ENCODE measurements at regions not wholly inside any gene's neighbourhood (a gene's known extent, or its start where the extent isn't known, plus 50 kb on each side); places are given as distances from the start of the nearest gene placed in this dataset.

- no peak for DNase-seq
Measured at GRCh38 chr2:14127765-14128164, 504.8 kb upstream of the LRATD1 start.

DNA sequence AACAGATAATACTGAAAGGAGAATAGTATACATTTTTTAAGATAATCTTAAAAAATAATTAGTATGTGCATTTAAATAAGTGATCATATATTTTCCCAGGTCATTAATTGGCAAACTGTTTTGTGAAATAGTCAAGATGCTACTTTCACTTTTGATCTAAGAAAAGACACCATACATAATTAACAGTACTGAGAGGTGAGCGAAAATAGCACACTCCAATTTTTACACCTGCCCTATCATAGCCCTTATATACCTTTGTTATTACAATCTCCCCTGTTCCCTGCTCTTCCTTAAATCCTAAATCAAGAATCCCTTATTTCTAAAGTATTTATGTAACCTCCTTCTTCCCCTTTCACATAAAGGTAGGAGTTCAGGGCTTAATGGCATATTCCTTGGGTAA, 500.1 kb upstream of the LRATD1 start:
- DNase-seq: no peak

- no peak for DNase-seq
Measured at GRCh38 chr2:14134771-14135170, 497.7 kb upstream of the LRATD1 start.

- DNase-seq: no peak
Measured at GRCh38 chr2:14136030-14136429, 496.5 kb upstream of the LRATD1 start.

- no peak for DNase-seq
Measured at GRCh38 chr2:14137643-14138042, 494.9 kb upstream of the LRATD1 start.

DNA sequence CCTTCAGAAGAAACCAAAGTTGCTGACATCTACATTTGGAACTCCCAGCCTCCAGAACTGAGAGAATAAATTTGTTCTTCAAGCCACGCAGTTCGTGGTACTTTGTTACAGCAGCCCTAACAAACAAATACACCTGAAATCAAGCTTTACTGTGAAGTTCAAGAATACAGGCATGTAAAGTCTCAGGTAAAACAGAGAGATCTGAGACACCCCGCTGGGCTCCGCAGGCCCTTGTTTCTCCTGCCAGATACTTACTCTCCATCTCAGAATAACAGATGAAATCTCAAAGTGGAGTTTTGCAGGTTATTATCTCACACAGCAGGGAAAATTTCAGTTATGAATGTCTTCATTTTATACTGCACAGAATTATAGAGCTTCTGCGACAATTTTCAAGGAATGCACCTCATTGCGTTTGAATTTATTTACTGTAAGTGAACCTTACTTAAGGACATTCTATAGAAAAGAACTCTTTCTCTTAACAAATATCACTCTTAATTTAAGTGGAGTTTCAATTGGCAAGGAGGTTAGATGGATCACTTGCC, 492.4 kb upstream of the LRATD1 start:
- DNase-seq: no peak

DNA sequence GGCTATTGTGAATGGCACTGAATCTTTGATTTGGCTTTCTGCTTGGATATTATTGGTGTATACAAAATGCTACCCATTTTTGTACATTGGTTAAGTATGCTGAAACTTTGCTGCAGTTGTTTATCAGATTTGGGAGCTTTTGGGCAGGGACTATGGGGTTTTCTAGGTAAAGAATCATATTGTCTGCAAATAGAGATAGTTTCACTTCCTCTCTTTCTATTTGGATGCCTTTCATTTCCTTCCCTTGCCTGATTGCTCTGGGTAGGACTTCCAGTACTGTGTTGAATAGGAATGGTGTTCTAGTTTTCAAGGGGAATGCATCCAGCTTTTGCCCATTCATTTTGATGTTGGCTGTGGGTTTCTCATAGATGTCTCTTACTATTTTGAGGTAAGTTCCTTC, 489.1 kb upstream of the LRATD1 start:
- DNase-seq: no peak

DNA sequence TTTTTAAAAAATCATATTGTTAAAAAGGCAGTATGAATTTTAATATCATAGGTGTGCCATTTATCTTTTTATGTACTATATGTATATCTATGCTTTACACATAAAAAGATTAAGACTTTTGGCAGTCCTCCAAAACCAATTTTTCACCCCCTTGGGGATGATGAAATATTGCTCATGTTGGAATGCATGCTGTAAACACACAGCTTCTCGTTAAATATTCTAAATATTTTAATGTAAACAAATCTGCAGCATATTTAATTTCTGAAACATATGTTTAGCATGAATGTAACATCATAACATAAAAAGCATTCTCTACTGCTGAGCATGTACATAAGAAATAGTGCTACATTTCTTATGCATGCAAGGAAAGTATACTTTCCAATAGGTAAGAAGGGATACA, 484.3 kb upstream of the LRATD1 start:
- DNase-seq: no peak

DNA sequence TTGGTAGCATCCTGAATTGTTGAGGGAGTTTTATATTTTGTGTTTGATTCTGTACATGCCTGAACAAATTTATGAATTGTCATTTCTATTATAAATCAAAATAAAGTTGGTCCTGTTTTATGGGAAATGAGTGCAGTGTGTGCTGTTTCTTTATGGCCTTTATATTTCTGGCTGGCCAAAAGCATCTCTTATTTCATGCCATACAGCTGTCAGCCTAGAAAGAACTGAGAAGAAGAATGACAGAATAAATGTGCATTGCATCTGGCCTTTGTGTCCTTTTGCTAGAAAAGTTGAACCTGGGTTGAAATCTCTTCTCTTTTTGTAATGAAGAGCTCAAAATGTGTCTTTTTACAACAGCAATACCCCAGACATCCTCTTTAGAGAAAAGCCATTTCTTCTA, 474.7 kb upstream of the LRATD1 start:
- DNase-seq: no peak

DNA sequence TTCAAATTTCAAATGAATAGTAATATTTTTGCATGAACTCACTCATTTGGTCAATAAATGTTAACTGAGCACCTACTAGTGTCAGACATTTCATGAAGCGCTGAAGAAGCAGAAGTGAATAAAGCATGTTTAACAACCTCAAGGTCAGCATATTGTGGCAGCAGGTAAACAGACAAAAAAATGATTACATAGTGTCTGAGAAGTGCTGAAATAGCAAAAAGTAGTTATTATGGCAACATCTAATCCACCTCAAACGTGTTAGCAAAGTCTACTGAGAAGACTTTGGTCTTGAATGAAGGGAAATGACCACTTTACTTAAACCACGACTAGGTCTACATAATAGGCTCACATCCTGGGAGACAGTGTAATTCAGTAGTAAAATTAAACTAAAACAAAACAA, 452.2 kb upstream of the LRATD1 start:
- no peak for DNase-seq

DNA sequence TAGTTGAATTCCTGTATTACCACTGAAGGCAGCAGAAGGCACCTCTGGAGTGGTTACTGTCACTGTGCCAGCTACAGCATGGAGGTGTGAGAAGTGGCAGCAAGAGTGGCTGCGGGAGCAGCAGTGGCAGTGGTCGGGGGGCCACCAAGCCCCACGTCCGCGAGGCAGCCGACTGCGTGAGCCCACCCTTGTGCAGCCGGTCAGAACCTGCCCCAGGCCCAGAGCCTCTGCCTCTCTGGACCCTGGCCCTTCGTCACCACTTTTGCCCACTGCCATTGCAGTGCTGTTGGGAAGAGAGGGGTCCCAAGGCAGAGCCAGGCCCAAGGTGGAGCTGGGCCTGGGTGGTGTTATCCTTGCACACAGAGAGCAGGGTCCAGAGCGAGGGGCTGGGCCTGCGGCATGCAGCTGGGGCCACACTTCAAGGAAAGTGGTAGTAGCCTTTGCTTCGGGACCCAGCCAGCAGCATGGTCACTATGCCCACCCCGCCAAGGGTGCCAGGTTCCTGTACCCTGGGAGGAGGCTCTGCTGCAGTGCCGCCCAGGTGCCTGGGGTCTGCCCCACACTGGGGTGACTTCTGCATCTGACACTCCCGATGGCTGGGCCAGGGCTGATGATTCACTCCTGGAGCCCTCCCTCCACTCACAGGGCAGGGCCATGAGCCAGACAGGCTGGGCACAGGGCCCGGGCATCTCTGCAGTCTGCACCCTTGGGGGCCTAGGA, 450.1 kb upstream of the LRATD1 start:
- DNase-seq: no peak

- DNase-seq: no peak
Measured at GRCh38 chr2:14185906-14186305, 446.6 kb upstream of the LRATD1 start.

GRCh38 chr2:14188446-14188845, 444.1 kb upstream of the LRATD1 start:
- DNase-seq: no peak

GRCh38 chr2:14189929-14190328, 442.6 kb upstream of the LRATD1 start:
- no peak for DNase-seq

DNA sequence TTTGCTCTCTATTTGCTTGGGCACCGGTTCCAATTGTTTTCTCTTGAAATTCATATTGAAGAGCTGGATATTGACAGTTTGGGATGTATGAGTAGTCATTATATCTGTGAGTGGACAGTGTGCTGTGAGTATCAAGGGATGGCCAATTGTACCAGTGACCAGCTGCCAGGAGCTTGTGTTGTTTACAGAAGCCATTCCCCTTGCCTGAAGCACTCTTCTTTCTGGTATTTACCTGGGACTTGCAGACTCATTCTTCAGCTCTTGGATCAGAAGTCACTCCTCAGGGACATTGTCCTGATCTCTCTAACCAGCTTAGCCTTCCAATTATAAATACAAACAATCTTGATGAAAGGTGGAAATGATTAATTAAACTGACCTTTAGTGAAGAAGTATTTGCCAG, 438.3 kb upstream of the LRATD1 start:
- no peak for DNase-seq

- DNase-seq: no peak
Measured at GRCh38 chr2:14197293-14197692, 435.2 kb upstream of the LRATD1 start.

GRCh38 chr2:14199040-14199439, 433.5 kb upstream of the LRATD1 start:
- no peak for DNase-seq

- DNase-seq: no peak
Measured at GRCh38 chr2:14219306-14219705, 413.2 kb upstream of the LRATD1 start.

GRCh38 chr2:14220101-14220500, 412.4 kb upstream of the LRATD1 start:
- no peak for DNase-seq

- no peak for DNase-seq
Measured at GRCh38 chr2:14221466-14221865, 411.1 kb upstream of the LRATD1 start.

DNA sequence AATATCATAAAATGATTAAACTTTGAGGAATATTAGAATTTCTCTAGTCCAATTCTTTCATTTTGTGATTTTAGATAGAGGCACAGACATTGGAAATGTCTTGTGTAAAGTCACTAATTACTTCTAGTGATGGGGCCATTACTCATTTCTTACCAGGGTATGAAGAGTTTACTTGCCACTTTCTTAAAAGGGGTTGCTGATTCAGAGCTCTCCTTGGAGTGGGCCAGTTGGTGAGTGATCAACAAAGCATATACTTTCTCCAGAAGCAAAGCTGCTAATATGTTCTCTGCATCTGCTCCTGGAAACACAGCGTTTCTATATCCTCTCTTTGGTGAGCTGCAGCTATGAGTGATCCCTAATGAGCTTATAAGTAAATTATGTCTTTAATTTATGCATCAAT, 408.9 kb upstream of the LRATD1 start:
- no peak for DNase-seq

- no peak for DNase-seq
Measured at GRCh38 chr2:14231391-14231898, 401.1 kb upstream of the LRATD1 start.

DNA sequence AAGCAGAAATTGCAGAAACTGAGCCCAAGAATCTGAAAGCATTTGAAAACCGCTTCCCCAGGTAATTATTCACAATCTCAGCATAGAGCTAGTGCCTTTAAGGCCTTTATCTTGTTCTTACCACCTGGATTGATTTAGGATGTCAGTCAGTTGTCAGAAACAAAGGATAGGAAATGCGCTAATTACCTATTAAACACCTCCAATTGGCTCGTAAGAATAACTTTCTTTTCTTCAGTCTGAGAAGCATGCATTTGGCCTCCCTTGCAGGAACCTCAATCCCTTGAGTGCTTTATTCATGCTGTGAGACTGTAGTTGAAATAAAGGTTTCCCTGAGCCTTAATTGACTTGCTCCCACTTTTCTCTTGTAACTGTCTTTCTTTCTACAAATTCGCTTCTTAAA, 400.3 kb upstream of the LRATD1 start:
- no peak for DNase-seq

- no peak for DNase-seq
Measured at GRCh38 chr2:14234911-14235310, 397.6 kb upstream of the LRATD1 start.

DNA sequence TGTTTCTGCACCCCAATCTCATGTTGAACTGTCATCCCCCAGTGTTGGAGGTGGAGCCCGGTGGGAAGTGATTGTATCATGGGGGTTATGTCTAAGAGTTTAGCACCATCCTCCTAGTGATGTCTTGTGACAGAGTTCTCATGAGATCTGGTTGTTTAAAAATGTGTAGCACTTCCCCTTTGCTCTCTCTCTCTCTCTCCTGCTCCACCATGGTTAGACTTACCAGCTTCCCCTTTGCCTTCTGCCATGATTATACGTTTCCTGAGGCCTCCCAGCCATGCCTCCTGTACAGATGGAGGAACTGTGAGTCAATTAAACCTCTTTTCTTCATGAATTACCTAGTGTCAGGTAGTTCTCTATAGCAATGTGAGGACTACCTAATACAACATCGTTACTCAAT, 396.9 kb upstream of the LRATD1 start:
- no peak for DNase-seq
